Neutrophil (primary cell): ENCODE measurements at regions not wholly inside any gene's neighbourhood (a gene's known extent, or its start where the extent isn't known, plus 50 kb on each side); places are given as distances from the start of the nearest gene placed in this dataset.

ENCODE experiments used
- H3K27ac ChIP-seq: fragments of 200-600 bp; sonication (generic); 2 replicates; pipeline ENCODE4 v1.5.1; 2016; ENCODE audit warnings: mild to moderate bottlenecking, moderate library complexity
- H3K27me3 ChIP-seq: fragments of 200-600 bp; sonication (generic); 2 replicates; pipeline ENCODE4 v1.6.0; 2016; ENCODE audit warnings: mild to moderate bottlenecking
- H3K36me3 ChIP-seq: fragments of 200-600 bp; sonication (generic); 2 replicates; pipeline ENCODE4 v1.5.1; 2017
- H3K4me1 ChIP-seq, 2 experiments: fragments of 200-600 bp in 1 of 2; sonication (generic) in 1 of 2; 1 replicate in 1 of 2; 2 replicates in 1 of 2; pipeline versions ENCODE4 v1.5.1 to v1.6.1; 2013 to 2016; ENCODE audit warnings: low read depth in 1 of 2, low read length in 1 of 2, mild to moderate bottlenecking in 1 of 2, moderate library complexity in 1 of 2; ENCODE audit not compliant: control insufficient read depth in 1 of 2, insufficient read depth in 1 of 2
- H3K4me3 ChIP-seq, 2 experiments: fragments of 200-600 bp in 1 of 2; sonication (generic) in 1 of 2; 1 replicate in 1 of 2; 2 replicates in 1 of 2; pipeline ENCODE4 v1.5.1; 2013 to 2016; ENCODE audit warnings: low read depth in 1 of 2, low read length in 1 of 2, mild to moderate bottlenecking in 1 of 2, moderate library complexity in 1 of 2
- H3K9me3 ChIP-seq: fragments of 200-600 bp; sonication (generic); 2 replicates; pipeline ENCODE4 v1.5.1; 2016
- TF ChIP-seq, protein P1 (sequence below): fragments of 200-600 bp; sonication (generic); IDR thresholded peaks from 2 replicates; pipeline ENCODE4 v1.5.1; 2016; ENCODE audit warnings: antibody characterized with exemption

DNA sequence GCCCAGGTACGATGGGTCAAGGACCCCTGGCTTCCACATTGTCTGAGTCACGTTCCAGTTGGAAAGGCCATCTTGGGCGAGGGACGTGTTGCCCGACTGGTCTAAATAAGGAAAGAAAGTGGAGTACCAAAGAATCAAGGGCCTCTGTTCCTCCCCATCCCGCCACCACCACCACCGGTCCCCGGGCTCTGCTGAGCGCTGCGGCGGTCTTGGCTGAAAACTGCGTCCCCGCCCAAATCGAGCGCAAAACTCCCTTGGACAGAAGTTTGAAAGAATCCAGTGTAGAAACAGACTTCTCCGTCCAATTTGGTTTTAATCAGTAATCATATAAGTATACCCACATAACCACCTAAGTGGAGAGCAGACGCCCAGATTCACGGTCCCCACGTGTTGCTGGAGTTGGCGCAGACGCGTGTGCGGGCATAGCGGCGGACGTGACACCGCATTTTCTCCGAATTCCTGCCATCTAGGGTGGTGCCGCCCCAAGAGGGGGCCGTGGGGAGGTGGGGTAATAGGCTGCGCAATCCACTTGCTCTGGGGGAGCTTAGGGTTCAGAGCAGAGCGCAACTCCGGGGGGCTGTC lies 243.8 kb upstream of the TOPAZ1 start:
- Histone ChIP-seq H3K27me3 (peaks cover 100% of the 10 kb centered on the region), H3K4me1 (peaks cover 41 to 49% of the 10 kb centered on the region in 2 experiments), H3K4me3 (peak overlapping the region in 1 of 2 experiments; percentile 41), H3K27ac (no peak overlapping the region), H3K9me3 (no peaks in the 10 kb centered on the region), H3K36me3 (no peaks in the 10 kb centered on the region)
- TF ChIP-seq, protein P1, sequence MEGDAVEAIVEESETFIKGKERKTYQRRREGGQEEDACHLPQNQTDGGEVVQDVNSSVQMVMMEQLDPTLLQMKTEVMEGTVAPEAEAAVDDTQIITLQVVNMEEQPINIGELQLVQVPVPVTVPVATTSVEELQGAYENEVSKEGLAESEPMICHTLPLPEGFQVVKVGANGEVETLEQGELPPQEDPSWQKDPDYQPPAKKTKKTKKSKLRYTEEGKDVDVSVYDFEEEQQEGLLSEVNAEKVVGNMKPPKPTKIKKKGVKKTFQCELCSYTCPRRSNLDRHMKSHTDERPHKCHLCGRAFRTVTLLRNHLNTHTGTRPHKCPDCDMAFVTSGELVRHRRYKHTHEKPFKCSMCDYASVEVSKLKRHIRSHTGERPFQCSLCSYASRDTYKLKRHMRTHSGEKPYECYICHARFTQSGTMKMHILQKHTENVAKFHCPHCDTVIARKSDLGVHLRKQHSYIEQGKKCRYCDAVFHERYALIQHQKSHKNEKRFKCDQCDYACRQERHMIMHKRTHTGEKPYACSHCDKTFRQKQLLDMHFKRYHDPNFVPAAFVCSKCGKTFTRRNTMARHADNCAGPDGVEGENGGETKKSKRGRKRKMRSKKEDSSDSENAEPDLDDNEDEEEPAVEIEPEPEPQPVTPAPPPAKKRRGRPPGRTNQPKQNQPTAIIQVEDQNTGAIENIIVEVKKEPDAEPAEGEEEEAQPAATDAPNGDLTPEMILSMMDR, result no peak

- Histone ChIP-seq H3K9me3 (no peaks in the 10 kb centered on the region), H3K27ac (no peak overlapping the region), H3K27me3 (peaks cover 100% of the 10 kb centered on the region), H3K36me3 (no peaks in the 10 kb centered on the region), H3K4me3 (peak overlapping the region in 1 of 2 experiments; percentile 41), H3K4me1 (peaks cover 41 to 49% of the 10 kb centered on the region in 2 experiments)
- TF ChIP-seq, protein P1, result no peak
Observed at GRCh38 chr3:43998370-43998835, 243.3 kb upstream of the TOPAZ1 start.

DNA sequence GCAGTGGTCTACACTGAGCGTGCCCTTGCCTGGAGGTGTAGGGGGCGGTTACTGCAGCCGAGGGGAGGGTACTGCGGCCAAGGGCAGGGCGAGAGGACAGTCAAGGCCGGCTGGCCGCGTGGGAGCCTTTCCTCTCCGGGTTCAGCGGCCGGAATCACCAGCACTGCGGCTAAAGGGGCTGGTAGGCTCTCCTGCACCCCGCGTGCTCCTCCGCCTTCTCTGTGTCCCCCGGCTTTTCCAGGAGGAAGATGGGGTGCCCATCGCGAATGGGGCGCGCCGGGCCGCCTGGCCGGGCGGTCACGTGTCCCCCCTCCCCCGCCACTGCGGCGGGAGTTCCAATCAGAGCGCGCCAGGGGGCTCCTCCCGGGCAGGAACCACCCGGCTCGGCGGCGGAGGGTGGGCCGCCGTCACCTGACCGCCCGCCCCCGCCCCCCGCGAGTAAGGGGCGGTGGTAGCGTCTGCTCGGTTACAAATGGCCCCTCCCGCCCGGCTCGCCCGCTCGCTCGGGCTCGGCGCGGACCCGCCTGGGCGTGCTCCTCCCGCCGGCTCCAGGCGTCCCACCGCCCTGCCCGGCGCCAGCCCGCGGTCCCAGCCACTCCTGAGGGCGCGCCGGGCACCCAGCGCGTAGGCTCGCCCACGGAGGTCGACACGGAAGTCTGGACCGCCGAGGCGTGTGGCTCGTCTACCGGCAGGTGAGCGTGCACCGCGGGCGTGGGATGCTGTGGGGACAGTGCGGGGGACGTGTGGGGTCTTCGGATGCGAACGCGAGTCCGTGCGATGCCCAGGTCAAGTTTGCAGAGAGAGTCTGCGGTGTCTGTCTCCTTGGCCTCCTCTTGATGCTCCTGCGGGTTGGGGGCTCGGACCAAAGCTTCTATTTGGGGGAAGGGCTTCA lies 242.6 kb upstream of the TOPAZ1 start:
- H3K27ac ChIP-seq, result no peak overlapping the region
- TF ChIP-seq, protein P1, result no peak
- no peak overlapping the region for H3K4me3 ChIP-seq
- H3K4me1 ChIP-seq, result peaks cover 41 to 49% of the 10 kb centered on the region in 2 experiments
- H3K9me3 ChIP-seq, result no peaks in the 10 kb centered on the region
- no peaks in the 10 kb centered on the region for H3K36me3 ChIP-seq
- peaks cover 100% of the 10 kb centered on the region for H3K27me3 ChIP-seq

DNA sequence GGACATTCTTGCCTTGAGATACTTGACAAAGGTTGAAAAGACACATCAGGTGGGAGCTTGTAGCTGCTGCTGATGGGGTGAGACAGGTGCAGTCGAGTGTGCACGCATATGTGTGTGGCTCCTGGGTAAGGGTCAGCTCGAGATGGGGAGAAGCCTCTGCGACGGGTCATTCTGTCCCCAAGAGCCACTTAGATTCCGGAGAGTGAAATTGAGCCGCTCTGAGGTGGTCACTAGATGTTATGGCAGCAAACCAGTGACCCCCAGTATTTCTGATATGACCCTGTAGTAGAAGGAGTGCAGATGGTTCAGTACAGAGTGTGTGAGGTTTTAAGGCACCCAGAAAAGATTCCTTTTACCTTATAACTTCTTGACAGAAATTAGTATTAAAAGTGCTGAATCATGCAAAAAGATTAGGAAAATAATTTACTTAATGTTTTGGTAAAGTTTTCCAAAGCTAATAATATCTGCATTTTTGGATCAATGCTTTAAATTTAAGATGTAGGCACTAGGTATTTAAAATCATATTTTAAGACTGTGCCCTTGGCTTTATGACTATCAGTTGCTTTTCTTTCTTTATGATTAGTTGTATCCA lies 241.9 kb upstream of the TOPAZ1 start:
- Histone ChIP-seq H3K27ac (no peak overlapping the region), H3K4me3 (no peak overlapping the region), H3K27me3 (peaks cover 100% of the 10 kb centered on the region), H3K4me1 (peaks cover 39 to 46% of the 10 kb centered on the region in 2 experiments), H3K9me3 (no peaks in the 10 kb centered on the region), H3K36me3 (no peaks in the 10 kb centered on the region)
- TF ChIP-seq, protein P1, result no peak

DNA sequence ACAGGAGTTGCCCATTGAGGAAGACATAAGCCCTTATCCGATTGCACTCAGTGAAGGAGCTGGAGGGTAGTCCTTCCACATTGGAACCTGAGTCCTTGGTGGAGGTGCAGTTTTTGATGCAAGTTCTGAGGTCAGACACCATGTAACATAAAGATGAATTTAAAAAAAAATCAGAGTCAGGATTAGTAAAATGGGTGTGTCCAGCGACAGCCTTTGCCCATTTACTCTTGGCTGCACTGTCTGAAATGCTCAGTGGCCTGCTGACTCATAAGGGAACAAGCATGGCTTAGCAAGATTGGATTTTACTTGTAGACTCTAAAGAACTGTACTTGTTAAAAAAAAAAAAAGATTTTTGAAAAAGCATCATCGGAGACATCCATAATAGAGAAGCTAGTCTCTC lies 241.1 kb upstream of the TOPAZ1 start:
- H3K4me3 ChIP-seq, result no peak overlapping the region
- H3K27ac ChIP-seq, result no peak overlapping the region
- TF ChIP-seq, protein P1, result no peak
- no peaks in the 10 kb centered on the region for H3K9me3 ChIP-seq
- peaks cover 100% of the 10 kb centered on the region for H3K27me3 ChIP-seq
- peaks cover 31 to 38% of the 10 kb centered on the region in 2 experiments for H3K4me1 ChIP-seq
- no peaks in the 10 kb centered on the region for H3K36me3 ChIP-seq
